ENCODE measurements at regions not wholly inside any gene's neighbourhood (a gene's known extent, or its start where the extent isn't known, plus 50 kb on each side); places are given as distances from the start of the nearest gene placed in this dataset.

- FAIRE-seq (no peak), DNase-seq (ENCODE audit: low read depth, low spot score) (no peak)
- Histone ChIP-seq H4K20me1 (ENCODE audit: control insufficient read depth, extremely low read depth, insufficient read depth, low read length) (no peaks in the 10 kb centered on the region), H3K4me2 (ENCODE audit: control insufficient read depth, extremely low read depth, insufficient read depth, low read depth, low read length) (no peak overlapping the region), H3K27me3 (ENCODE audit: control insufficient read depth, extremely low read depth, insufficient read depth, low read length) (no peaks in the 10 kb centered on the region), H3K79me2 (ENCODE audit: control insufficient read depth, insufficient read depth, low read length) (no peaks in the 10 kb centered on the region), H2AFZ (ENCODE audit: control insufficient read depth, low read length) (no peak overlapping the region), H3K9ac (ENCODE audit: control insufficient read depth, extremely low read depth, insufficient read depth, low read length) (no peak overlapping the region), H3K27ac (ENCODE audit: control insufficient read depth, insufficient read depth, low read length) (no peak overlapping the region), H3K4me1 (ENCODE audit: control insufficient read depth, extremely low read depth, insufficient read depth, low read length) (no peaks in the 10 kb centered on the region), H3K4me3 (ENCODE audit: control insufficient read depth in 2 of 3, extremely low read depth in 1 of 3, insufficient read depth in 2 of 3, low read depth in 1 of 3, low read length in 3 of 3) (no peak overlapping the region), H3K36me3 (ENCODE audit: control insufficient read depth in 2 of 2, extremely low read depth in 1 of 2, insufficient read depth in 2 of 2, low read length in 2 of 2) (no peaks in the 10 kb centered on the region), H3K9me3 (ENCODE audit: control insufficient read depth, low read depth, low read length) (no peaks in the 10 kb centered on the region), H3K9me1 (ENCODE audit: control insufficient read depth, extremely low read depth, insufficient read depth, low read length) (no peaks in the 10 kb centered on the region)
- no peak for TF ChIP-seq EZH2 (IDR thresholded peaks at IDR 0.05; ENCODE audit: low read length)
- TF ChIP-seq CTCF (optimal IDR thresholded peaks at IDR 0.05 in 1 of 3, IDR thresholded peaks at IDR 0.05 in 1 of 3, conservative IDR thresholded peaks at IDR 0.05 in 1 of 3; ENCODE audit: extremely low read depth in 1 of 3, insufficient read depth in 2 of 3, low read length in 3 of 3) = no peak
- dilution Hi-C loops (cut with MboI; ENCODE audit: extremely low pct_ligation_motif_present, low sequenced_read_pairs) = no loop called here
These were observed 128.9 kb upstream of the AKIRIN2 start for GRCh38 chr6:87830907-87831306.

- H3K4me3 ChIP-seq (ENCODE audit: control insufficient read depth in 2 of 3, extremely low read depth in 1 of 3, insufficient read depth in 2 of 3, low read depth in 1 of 3, low read length in 3 of 3) = no peak overlapping the region
- FAIRE-seq (no peak), DNase-seq (ENCODE audit: low read depth, low spot score) (no peak)
- no peaks in the 10 kb centered on the region for H3K27me3 ChIP-seq (ENCODE audit: control insufficient read depth, extremely low read depth, insufficient read depth, low read length)
- H3K9me3 ChIP-seq (ENCODE audit: control insufficient read depth, low read depth, low read length) = no peaks in the 10 kb centered on the region
- TF ChIP-seq EZH2 (IDR thresholded peaks at IDR 0.05; ENCODE audit: low read length) = no peak
- no peak for TF ChIP-seq CTCF (optimal IDR thresholded peaks at IDR 0.05 in 1 of 3, IDR thresholded peaks at IDR 0.05 in 1 of 3, conservative IDR thresholded peaks at IDR 0.05 in 1 of 3; ENCODE audit: extremely low read depth in 1 of 3, insufficient read depth in 2 of 3, low read length in 3 of 3)
- H2AFZ ChIP-seq (ENCODE audit: control insufficient read depth, low read length) = no peak overlapping the region
- H4K20me1 ChIP-seq (ENCODE audit: control insufficient read depth, extremely low read depth, insufficient read depth, low read length) = no peaks in the 10 kb centered on the region
- no peaks in the 10 kb centered on the region for H3K36me3 ChIP-seq (ENCODE audit: control insufficient read depth in 2 of 2, extremely low read depth in 1 of 2, insufficient read depth in 2 of 2, low read length in 2 of 2)
- H3K9ac ChIP-seq (ENCODE audit: control insufficient read depth, extremely low read depth, insufficient read depth, low read length) = no peak overlapping the region
- H3K27ac ChIP-seq (ENCODE audit: control insufficient read depth, insufficient read depth, low read length) = no peak overlapping the region
- H3K4me1 ChIP-seq (ENCODE audit: control insufficient read depth, extremely low read depth, insufficient read depth, low read length) = no peaks in the 10 kb centered on the region
- H3K4me2 ChIP-seq (ENCODE audit: control insufficient read depth, extremely low read depth, insufficient read depth, low read depth, low read length) = no peak overlapping the region
- dilution Hi-C loops (cut with MboI; ENCODE audit: extremely low pct_ligation_motif_present, low sequenced_read_pairs) = no loop called here
- no peaks in the 10 kb centered on the region for H3K9me1 ChIP-seq (ENCODE audit: control insufficient read depth, extremely low read depth, insufficient read depth, low read length)
- H3K79me2 ChIP-seq (ENCODE audit: control insufficient read depth, insufficient read depth, low read length) = no peaks in the 10 kb centered on the region
These were observed 127.6 kb upstream of the AKIRIN2 start for GRCh38 chr6:87829622-87830121.
